GM21528 (cell line): ENCODE measurements at regions not wholly inside any gene's neighbourhood (a gene's known extent, or its start where the extent isn't known, plus 50 kb on each side); places are given as distances from the start of the nearest gene placed in this dataset.
"Not testable (repeated sequence)": the region's sequence is repeated elsewhere in the genome, so short reads cannot be mapped to it uniquely, and the experiment has no call there.

Experiments
- ATAC-seq: cut with Tn5 transposase; IDR thresholded peaks from one replicate; pipeline ENCODE4 v1.9.1; 2021; ENCODE audit warnings: mild to moderate bottlenecking, moderate library complexity; ENCODE audit not compliant: unreplicated experiment, low FRiP score

- no peak for ATAC-seq
These were observed 473.0 kb downstream of the FAT4 start for GRCh38 chr4:125787707-125788106.

- no peak for ATAC-seq
These were observed 474.3 kb downstream of the FAT4 start for GRCh38 chr4:125789023-125789422.

DNA sequence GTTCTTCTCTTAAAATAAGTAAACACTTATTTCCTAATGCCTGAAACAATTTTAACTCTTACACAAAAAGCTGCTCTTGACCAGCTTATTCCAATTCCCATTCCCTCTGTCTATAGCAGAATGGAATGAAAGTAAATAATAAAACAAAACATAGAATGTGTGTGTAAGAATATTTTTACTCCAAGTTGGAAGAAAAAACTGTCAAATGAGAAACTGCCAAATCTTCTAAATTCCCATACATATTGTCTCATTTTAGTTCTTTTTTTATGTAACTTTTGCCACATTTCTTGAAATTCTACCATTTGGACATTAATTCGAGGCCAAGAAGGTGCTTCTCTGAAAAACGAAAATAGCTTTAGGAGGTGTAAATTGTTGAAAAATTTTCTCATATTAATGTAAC is 477.1 kb downstream of the FAT4 start:
- ATAC-seq, result no peak

DNA sequence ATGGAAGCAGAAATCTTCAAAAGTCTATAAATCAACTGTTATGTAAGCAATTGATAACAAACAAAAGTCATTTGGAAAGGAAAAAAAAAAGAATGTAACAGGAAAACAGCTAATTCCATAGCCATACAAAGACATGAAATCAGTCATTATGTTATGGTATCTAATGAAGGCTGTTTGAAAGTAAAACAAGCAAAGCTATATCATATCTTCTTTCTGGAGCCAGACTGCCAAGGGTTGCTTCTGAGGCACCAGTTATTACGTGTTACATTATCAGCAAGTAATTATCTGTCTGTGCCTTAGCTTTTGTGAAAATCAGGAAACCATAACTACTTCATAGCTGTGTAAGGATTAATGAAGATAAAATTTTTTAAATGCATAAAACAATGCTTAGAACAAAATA is 480.2 kb downstream of the FAT4 start:
- ATAC-seq, result no peak

GRCh38 chr4:125796138-125796537 is 481.4 kb downstream of the FAT4 start:
- no peak for ATAC-seq

DNA sequence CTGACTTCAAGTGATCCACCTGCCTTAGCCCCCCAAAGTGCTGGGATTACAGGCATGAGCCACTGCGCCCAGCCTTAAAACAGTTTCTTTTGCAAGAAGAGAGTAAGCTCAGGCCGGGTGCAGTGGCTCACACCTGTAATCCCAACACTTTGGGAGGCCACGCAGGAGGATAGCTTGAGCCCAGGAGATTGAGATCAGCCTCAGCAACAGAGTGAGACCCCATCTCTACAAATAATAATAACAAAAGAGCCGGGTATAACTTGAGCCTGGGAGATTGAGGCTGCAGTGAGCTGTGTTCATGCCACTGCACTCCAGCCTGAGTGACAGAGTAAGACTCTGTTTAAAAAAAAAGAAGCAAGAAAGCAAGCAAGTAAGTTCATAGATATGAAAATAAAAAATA is 482.9 kb downstream of the FAT4 start:
- ATAC-seq, result not testable (repeated sequence)

DNA sequence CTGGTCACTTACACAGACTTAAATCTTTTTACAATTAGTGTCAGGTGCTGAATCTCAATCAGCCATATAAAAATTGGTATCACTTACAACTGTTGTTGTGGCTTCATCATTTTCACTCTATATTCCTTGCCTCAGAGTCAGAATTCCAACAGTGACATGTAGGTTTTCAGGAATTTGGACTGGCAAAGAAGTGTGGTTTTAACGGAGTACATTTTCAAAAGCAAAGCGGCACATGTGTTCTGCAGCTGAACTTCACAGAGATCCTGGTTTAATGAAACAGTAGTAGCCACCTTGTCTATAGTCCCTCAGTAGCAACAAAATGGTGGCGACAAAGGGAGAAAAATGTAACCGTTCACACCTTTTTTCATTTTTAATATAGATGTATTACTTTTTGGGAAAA is 486.6 kb downstream of the FAT4 start:
- ATAC-seq, result no peak

DNA sequence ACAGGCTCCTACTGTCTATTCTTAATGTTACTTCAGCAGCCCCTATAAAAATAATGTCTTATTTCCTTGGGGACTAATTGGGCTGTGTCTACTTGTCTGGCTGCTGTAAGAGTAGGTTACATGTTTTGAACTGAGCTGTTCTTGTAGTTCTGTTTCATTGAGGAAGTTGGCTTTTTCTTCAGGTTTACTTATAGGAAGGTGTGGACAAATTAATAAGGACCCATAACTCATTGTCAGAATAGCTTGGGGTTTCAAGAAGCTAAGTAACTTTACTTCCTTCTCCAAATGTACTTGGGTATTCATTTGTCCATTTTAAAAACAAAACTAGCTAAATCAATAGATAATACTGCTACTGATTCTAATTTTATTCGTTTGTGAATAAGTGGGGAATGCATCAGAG is 487.2 kb downstream of the FAT4 start:
- ATAC-seq, result no peak

DNA sequence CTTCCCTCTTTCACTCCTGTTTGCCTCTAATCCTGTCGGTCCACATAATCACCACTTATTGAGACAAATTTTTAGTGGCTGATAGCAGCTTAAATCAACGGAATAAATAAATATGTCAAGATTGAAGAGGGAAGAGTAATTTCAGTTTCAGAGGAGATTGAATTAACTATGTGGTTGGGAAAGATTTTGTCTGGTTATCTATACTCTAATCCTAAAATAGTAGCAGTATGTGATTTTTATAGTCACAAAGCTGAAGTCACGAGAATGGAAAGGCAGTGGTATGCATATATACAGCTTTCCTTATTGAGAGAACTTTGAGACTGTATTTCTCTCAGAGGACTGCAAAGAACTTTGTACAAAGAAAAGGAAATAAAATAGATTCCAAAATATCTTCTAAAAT is 493.3 kb downstream of the FAT4 start:
- ATAC-seq, result no peak

- ATAC-seq, result no peak
These were observed 493.8 kb downstream of the FAT4 start for GRCh38 chr4:125808570-125808969.

- ATAC-seq, result no peak
These were observed 497.1 kb downstream of the FAT4 start for GRCh38 chr4:125811892-125812291.

- no peak for ATAC-seq
These were observed 512.3 kb downstream of the FAT4 start for GRCh38 chr4:125826801-125827695.

GRCh38 chr4:125827696-125828052 is 512.9 kb downstream of the FAT4 start:
- no peak for ATAC-seq

- no peak for ATAC-seq
These were observed 513.6 kb downstream of the FAT4 start for GRCh38 chr4:125828346-125828745.

GRCh38 chr4:125832161-125832560 is 517.4 kb downstream of the FAT4 start:
- no peak for ATAC-seq

DNA sequence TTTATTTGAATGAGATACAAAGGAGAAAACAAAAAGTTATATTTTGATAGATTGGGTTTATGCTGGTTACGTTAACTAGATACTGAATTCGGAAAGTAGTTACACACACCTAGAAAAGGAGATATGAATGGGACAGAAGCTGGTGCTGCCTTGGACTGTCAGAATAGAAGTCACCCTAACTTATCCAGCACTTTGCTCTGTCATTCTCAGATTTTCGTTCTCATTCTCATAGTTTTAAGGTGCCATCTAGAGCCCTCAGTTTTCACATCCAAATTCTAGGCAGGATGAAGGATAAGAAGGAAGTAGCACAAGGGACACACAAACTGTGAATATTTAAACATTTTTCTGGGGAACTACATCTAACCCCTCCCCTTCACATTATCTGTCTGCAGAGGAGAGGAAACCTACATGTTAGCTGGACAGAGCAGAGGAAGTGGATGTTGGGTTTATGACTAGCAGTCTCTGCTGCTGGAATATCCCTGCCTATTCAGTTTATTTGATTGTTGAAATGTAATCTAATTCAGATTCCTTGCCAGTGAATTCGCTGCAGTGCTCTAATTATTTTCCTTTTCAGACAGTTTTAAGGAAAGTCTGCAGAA is 521.9 kb downstream of the FAT4 start:
- no peak for ATAC-seq

- ATAC-seq, result no peak
These were observed 522.9 kb downstream of the FAT4 start for GRCh38 chr4:125837493-125838201.

GRCh38 chr4:125838202-125838601 is 523.4 kb downstream of the FAT4 start:
- no peak for ATAC-seq

- no peak for ATAC-seq
These were observed 524.2 kb downstream of the FAT4 start for GRCh38 chr4:125838924-125839323.

- ATAC-seq, result no peak
These were observed 529.2 kb downstream of the FAT4 start for GRCh38 chr4:125843947-125844346.

- ATAC-seq, result no peak
These were observed 532.8 kb downstream of the FAT4 start for GRCh38 chr4:125847518-125847917.

DNA sequence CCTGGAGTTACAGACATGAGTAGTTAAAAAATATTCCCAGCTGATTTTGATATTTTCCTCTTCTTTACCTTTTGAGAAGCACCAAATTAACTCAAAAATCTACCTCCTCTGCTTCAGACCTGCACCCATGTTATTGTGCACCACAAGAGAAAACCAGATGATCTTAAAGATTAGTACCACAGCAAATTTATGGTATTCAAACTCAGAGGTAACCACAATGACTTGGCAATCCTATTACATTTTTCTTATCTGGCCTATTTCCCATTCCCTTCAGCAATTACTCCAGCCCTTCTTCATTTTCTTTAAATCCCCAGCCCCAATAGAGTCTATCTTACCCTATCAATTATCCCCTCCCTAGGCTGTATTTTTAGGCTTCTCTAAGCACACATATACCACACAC is 535.1 kb downstream of the FAT4 start:
- no peak for ATAC-seq
